ENCODE measurements at regions not wholly inside any gene's neighbourhood (a gene's known extent, or its start where the extent isn't known, plus 50 kb on each side); places are given as distances from the start of the nearest gene placed in this dataset.

DNA sequence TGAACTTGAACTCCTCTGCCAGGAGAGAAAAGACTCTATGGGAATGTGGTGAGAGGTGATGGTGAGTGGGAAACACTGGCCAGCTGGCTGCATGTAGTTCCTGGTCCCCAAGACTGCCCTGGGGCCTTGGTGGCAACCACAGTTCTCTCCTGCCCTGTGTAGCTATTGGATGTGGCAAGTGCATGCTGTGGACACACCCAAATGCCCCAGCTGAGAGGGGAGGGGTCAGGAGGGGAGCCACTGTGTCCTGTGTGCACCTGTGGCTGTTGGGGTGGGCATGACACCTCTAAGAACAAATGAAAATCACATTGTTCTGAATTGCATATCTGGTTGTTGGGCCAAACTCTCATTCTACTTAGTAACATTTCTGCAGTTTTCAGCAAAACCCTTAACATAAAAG is 409.6 kb downstream of the NSUN3 start:
- TF ChIP-seq CTCF (optimal IDR thresholded peaks at IDR 0.05 in 1 of 3, IDR thresholded peaks at IDR 0.05 in 1 of 3, conservative IDR thresholded peaks at IDR 0.05 in 1 of 3; ENCODE audit: extremely low read depth in 1 of 3, insufficient read depth in 2 of 3, low read length in 3 of 3), result no peak
- no peak for TF ChIP-seq EZH2 (IDR thresholded peaks at IDR 0.05; ENCODE audit: low read length)

Measured in keratinocyte (primary cell).